Pancreas (tissue), 10 donors: ENCODE measurements at regions not wholly inside any gene's neighbourhood (a gene's known extent, or its start where the extent isn't known, plus 50 kb on each side); places are given as distances from the start of the nearest gene placed in this dataset.

Experiments used
- ATAC-seq, 4 donors: fragments of 200-7000 bp; cut with Tn5 transposase; one replicate each; pipeline versions ENCODE4 v1.8.0 to v1.9.1; 2020; ENCODE audit warnings: mild to moderate bottlenecking in 4 of 4, moderate library complexity in 4 of 4
- DNase-seq, 6 donors: peaks; one replicate each; pipeline ENCODE4 v3.0.0-alpha.2; 2020
- FAIRE-seq: peaks from 2 replicates; lab custom pipeline; 2012; peaks lifted over from hg19 to GRCh38; lab: Jason Lieb, UNC
- H3K27ac ChIP-seq, 4 donors: fragments of 200-600 bp; sonication (generic); 1 replicate in 3 of 4; 2 replicates in 1 of 4; pipeline versions ENCODE4 v1.5.0 to v1.8.0; 2020
- H3K27me3 ChIP-seq, 4 donors: fragments of 200-600 bp; one replicate each; pipeline ENCODE4 v1.8.0; 2021
- H3K36me3 ChIP-seq, 3 donors: fragments of 200-600 bp; sonication (generic) in 1 of 3; one replicate each; pipeline versions ENCODE4 v1.5.0 to v1.8.0; 2020 to 2021
- H3K4me1 ChIP-seq, 3 donors: fragments of 200-600 bp; one replicate each; pipeline ENCODE4 v1.8.0; 2021
- H3K4me3 ChIP-seq, 4 donors: fragments of 200-600 bp; sonication (generic) in 2 of 4; one replicate each; pipeline versions ENCODE4 v1.5.0 to v1.8.0; 2020 to 2021
- H3K9me3 ChIP-seq, 4 donors: fragments of 200-600 bp; one replicate each; pipeline ENCODE4 v1.8.0; 2021
- CTCF ChIP-seq, 4 donors: fragments of 200-600 bp; sonication (generic) in 3 of 4; IDR thresholded peaks; one replicate each; pipeline versions ENCODE4 v1.5.0 to v1.8.0; 2021; ENCODE audit warnings: antibody characterized with exemption in 4 of 4
- WGBS, 2 donors: extraction: QIAGEN DNeasy Blood & Tissue Kit; methylation state at CpG; one replicate each; pipeline ENCODE4 v1.1.7; 2013; 5-methylcytosine and 5-hydroxymethylcytosine counted together
- intact Hi-C, 3 donors: fragments of 100-400 bp; cut with DNase I; formaldehyde crosslinking; loops; one replicate each; pipeline versions ENCODE4 v1.11.1 to v1.14.2; 2022
- donor health status: healthy with polysubstance abuse.
- donor health status: DM: no; HTN: no; CAD: no; lungs with moderate emphysema.
- donor health status: DM: no; HTN: no; CAD: no.
- donor health status: control.
- donor health status: control.
- donor health status: Bipolar disorder and iron deficiency.
- donor health status: DM: yes; HTN: yes; CAD: no.
- donor health status: DM: no; HTN: no; CAD: no.
- donor health status: DM: no; HTN: no; CAD: no.
- donor health status: DM: yes; HTN: yes; CAD: no.

- H3K36me3 ChIP-seq, result no peaks in the 10 kb centered on the region
- ATAC-seq, result no peak
- DNase-seq, result no peak
- H3K4me1 ChIP-seq, result no peaks in the 10 kb centered on the region
- no peaks in the 10 kb centered on the region for H3K9me3 ChIP-seq
- no peak for FAIRE-seq
- H3K27ac ChIP-seq, result no peak overlapping the region
- no peak for TF ChIP-seq CTCF (IDR thresholded peaks at IDR 0.05)
- no peak overlapping the region for H3K4me3 ChIP-seq
- no peaks in the 10 kb centered on the region for H3K27me3 ChIP-seq
- intact Hi-C loops, result no loop called here
- WGBS, 2 donors, result 54 to 60% methylated on average over 10 of the region's 10 CpGs
These were observed 254.6 kb downstream of the SH3BP4 start for GRCh38 chr2:235206399-235206798.

- ATAC-seq, result no peak
- 36 to 55% methylated on average over 5 of the region's 5 CpGs for WGBS, 2 donors
- Histone ChIP-seq H3K4me3 (no peak overlapping the region), H3K27ac (no peak overlapping the region), H3K36me3 (no peaks in the 10 kb centered on the region), H3K9me3 (no peaks in the 10 kb centered on the region), H3K4me1 (no peaks in the 10 kb centered on the region), H3K27me3 (no peaks in the 10 kb centered on the region)
- no peak for DNase-seq
- FAIRE-seq, result no peak
- intact Hi-C loops, result no loop called here
- no peak for TF ChIP-seq CTCF (IDR thresholded peaks at IDR 0.05)
These were observed 255.3 kb downstream of the SH3BP4 start for GRCh38 chr2:235206980-235207579.

- no peaks in the 10 kb centered on the region for H3K4me1 ChIP-seq
- no peaks in the 10 kb centered on the region for H3K27me3 ChIP-seq
- H3K9me3 ChIP-seq, result no peaks in the 10 kb centered on the region
- FAIRE-seq (no peak), ATAC-seq (no peak), DNase-seq (no peak)
- H3K27ac ChIP-seq, result no peak overlapping the region
- no peak for TF ChIP-seq CTCF (IDR thresholded peaks at IDR 0.05)
- no peaks in the 10 kb centered on the region for H3K36me3 ChIP-seq
- WGBS, 2 donors, result 17 to 19% methylated on average over 2 of the region's 2 CpGs
- intact Hi-C loops, result no loop called here
- no peak overlapping the region for H3K4me3 ChIP-seq
These were observed 259.2 kb downstream of the SH3BP4 start for GRCh38 chr2:235211056-235211455.

GRCh38 chr2:235212501-235213158, 260.8 kb downstream of the SH3BP4 start:
- Histone ChIP-seq H3K27ac (no peak overlapping the region), H3K27me3 (no peaks in the 10 kb centered on the region), H3K36me3 (no peaks in the 10 kb centered on the region), H3K4me1 (no peaks in the 10 kb centered on the region), H3K9me3 (no peaks in the 10 kb centered on the region), H3K4me3 (no peak overlapping the region)
- DNase-seq (no peak), FAIRE-seq (no peak), ATAC-seq (no peak)
- no peak for TF ChIP-seq CTCF (IDR thresholded peaks at IDR 0.05)
- intact Hi-C loops, result no loop called here
- 69 to 79% methylated on average over 5 of the region's 5 CpGs for WGBS, 2 donors

- intact Hi-C loops, result no loop called here
- FAIRE-seq (no peak), ATAC-seq (no peak), DNase-seq (no peak)
- H3K27ac ChIP-seq, result no peak overlapping the region
- TF ChIP-seq CTCF (IDR thresholded peaks at IDR 0.05), result no peak
- H3K27me3 ChIP-seq, result no peaks in the 10 kb centered on the region
- 59 to 65% methylated on average over 5 of the region's 5 CpGs for WGBS, 2 donors
- H3K4me3 ChIP-seq, result no peak overlapping the region
- no peaks in the 10 kb centered on the region for H3K4me1 ChIP-seq
- no peaks in the 10 kb centered on the region for H3K36me3 ChIP-seq
- no peaks in the 10 kb centered on the region for H3K9me3 ChIP-seq
These were observed 263.4 kb downstream of the SH3BP4 start for GRCh38 chr2:235215248-235215647.
